ENCODE measurements at regions not wholly inside any gene's neighbourhood (a gene's known extent, or its start where the extent isn't known, plus 50 kb on each side); places are given as distances from the start of the nearest gene placed in this dataset.

- no peak for DNase-seq (ENCODE audit: low read depth)
These were observed 469.8 kb upstream of the CPEB2 start for GRCh38 chr4:14532436-14532835.

DNA sequence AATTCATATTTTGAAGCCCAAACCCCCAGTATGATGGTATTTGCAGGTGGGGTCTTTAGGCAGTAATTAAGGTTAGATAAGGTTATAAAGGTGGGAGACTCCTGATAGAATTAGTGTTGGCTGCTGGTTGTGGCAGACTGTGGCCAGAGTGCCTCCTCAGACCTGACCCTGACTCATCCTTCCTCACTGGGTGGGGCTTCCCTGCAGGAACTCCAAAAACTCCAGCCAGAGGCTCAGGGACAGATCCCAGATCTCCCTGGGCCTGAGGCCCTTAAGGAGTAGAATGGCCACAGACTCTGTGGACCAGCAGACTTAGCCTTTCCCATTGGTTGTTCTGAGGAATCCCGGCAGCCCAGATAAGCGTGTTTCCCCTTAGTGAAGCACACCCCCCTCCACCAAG is 463.0 kb upstream of the CPEB2 start:
- DNase-seq (ENCODE audit: low read depth) = no peak

DNA sequence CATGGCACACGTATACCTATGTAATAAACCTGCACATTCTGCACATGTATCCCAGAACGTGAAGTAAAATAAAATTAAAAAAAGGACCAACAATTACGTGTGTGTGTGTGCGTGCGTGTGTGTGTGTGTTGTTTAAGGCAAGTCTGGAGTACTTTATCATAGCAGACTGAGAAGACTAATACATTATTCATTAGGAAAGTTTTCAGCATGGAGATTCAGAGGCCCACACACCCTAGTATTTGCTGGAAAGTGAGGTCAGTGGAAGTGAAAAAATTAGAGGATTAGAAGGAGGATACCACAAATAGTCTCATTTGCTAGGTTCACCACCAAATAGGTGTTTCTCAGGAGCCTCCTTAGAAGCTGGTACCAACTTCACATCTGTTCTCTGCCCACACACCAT is 457.1 kb upstream of the CPEB2 start:
- no peak for DNase-seq (ENCODE audit: low read depth)

DNA sequence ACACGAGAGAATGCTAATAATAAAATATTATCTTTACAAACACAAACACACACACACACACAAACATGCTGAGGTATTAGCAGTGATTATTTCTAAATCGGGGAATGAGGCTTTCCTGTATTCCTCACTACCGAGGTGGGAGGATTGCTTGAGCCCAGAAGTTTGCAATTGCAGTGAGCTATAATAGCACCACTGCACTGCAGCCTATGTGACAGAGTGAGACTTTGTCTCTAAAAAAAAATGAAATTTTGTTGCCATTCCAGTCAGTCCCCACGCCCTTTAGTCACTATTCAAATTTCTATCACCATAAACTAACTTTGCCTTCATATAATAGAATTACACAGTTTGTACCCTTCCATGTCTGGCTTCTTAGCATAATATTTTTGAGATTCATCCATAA is 456.5 kb upstream of the CPEB2 start:
- no peak for DNase-seq (ENCODE audit: low read depth)

DNA sequence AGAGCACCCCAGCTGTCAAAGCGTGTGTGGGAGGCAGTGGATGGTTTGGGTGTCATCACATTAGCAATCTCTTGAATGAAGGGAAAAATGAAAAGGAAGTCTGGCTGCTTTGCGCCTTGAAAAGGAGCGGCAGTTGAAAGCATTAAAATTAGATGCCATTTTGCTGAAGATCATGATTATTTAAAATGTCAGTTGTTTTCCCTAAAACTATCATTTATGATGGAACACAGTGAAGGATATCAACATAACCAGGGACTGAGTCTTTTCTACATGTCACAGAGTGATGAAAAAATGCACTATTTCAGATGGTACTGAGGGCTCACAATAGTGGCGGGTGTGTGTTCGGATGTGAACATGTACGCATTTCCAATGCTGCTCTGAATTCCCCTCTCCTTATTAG is 450.2 kb upstream of the CPEB2 start:
- DNase-seq (ENCODE audit: low read depth) = no peak

- no peak for DNase-seq (ENCODE audit: low read depth)
These were observed 442.6 kb upstream of the CPEB2 start for GRCh38 chr4:14559646-14560045.

DNA sequence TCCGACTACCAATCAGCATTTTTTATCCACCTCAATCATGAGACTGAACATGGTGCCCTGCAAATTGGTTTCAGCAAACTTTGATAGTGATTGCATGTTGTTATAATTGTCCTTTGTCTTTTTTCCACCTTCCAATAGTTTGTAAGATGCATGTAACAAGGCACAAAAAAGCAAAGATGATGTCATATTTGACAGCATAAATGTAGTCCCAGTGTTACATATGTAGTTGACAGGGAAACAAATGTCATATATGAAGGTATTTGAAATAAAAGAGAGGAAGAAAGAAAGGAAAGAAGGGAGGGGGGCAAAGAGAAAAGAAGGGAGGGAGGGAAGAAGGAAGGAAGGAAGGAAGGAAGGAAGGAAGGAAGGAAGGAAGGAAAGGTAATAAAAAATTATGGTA is 441.7 kb upstream of the CPEB2 start:
- DNase-seq (ENCODE audit: low read depth) = no peak

GRCh38 chr4:14562901-14563300 is 439.4 kb upstream of the CPEB2 start:
- no peak for DNase-seq (ENCODE audit: low read depth)

DNA sequence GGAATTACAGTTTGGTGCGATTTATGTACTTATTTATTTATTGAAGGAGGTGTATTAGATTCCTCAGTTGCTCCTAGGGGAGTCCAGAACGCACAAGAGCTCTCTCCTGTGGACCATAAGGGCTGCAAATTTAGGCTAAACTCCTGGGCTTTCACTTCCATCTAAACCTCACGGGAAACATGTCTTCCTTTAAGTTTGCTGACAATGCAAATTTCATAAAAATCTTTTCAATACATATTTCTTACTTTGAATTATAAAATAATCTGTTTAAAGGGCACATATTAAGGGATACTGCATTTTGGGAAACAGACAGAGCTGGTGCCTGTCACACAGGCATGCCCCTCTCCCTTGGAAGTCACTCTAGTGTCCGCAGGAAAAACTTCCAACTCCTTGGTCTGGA is 438.0 kb upstream of the CPEB2 start:
- DNase-seq (ENCODE audit: low read depth) = no peak

DNA sequence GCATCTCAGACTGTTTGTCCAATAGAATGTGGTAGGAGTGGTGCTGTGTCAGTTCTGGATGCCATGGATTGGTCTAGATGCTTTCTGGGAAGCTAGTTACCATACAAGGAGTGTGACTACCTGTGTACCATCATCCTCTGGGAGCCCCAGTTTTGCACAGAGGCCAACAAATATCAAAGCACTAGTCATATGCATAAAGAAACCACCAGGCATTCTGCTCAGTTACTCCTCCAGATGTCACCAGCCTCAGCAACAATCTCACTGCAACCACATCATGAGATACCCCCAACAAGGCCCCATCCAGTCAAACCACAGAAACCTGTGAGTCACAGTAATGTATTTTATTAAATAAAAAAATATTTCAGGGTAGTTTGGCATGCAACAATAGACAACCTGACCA is 435.8 kb upstream of the CPEB2 start:
- DNase-seq (ENCODE audit: low read depth) = peak; percentile 4

GRCh38 chr4:14568351-14568750 is 433.9 kb upstream of the CPEB2 start:
- DNase-seq (ENCODE audit: low read depth) = no peak

DNA sequence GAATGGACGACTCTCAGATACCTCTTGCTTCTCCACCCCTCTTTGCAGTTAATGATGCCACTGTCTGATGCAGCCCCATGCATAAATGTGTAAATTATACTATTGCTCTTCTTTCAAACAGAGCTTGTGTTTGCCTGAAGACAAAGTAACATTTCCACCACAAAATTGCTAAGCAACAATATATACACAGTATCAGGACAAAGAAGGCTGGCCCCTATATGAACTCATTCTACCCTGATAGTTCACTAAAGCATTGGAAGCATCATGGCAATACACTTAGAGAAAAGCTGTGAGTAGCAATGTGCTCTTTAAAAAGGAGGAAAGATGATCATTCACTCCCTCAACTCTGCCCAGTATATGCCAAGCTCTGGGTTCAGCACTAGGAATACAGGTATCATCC is 427.0 kb upstream of the CPEB2 start:
- no peak for DNase-seq (ENCODE audit: low read depth)

DNA sequence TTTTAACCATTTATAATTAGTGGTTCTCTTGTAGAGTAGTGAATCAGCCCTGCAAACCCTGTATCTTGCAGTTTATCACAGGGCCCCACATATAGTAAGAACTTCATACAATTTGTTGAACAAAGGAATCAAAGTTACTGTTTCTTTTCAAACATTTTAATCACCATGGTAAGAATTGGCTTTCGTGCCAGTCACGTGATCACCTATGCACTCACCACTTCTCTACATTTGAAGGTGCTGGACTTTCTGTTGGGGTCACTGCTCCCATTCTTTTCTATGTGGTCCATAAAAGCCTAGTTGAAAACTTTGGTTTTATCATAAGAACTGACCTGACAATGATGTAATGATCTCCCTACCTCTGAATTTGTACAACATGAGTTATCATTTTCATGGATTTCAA is 426.4 kb upstream of the CPEB2 start:
- no peak for DNase-seq (ENCODE audit: low read depth)

- DNase-seq (ENCODE audit: low read depth) = no peak
These were observed 422.2 kb upstream of the CPEB2 start for GRCh38 chr4:14580061-14580460.

DNA sequence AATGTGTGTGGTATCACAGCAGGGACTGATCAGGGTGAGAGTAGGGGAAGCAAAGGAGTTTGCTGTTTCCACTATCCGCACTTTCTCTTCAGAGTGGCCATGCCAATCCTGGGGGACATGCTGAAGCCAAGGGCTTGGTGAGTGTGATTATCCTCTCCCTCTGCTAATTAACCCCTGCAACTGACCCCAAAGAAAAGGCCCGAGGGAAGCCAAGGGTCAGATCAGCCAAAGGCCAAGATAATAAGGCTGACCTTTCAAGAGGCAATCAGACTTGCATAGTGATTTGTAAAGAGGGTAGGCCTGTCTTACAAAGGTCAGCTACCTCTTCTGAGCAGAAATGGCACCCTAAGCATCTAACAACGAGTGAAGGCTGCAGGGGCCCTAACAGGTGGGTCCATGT is 420.5 kb upstream of the CPEB2 start:
- no peak for DNase-seq (ENCODE audit: low read depth)

DNA sequence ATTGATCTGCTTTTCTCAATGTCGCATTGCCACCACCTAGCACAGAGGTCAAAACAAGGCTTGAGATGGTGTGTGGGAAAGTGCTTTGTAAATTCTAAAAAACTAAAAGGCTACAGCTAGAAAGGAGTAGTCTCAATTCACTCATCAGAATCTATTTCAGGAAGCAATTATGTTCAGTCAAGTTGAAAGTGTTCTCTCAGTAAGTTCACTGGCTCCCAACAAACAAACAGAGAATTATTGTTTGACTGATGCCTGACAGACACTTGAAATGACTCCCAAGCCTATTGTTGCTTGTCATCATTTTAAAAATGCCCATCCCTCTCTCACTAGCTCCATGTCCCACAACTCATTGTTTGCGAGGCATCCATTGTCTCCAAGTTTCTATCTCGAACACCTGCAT is 419.6 kb upstream of the CPEB2 start:
- DNase-seq (ENCODE audit: low read depth) = peak; percentile 7

DNA sequence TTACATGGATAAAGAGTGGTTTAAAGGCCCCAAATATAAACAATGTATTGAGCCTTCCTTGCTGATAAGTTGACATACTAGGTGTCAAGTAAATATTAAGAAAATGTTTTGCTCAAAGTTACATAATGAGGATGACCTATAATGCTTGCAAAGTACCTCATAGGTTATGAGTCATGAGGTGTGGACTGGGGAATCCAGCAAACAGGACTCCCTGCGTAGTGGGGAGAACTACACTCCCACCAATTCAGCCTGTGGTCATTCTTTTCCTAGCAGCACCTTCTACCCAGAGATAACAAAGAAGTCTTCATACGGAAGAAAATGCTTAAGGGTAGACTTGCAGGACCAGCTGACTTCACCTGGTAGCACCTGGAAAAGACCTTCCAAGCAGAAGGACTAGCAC is 418.9 kb upstream of the CPEB2 start:
- peak; percentile 7 for DNase-seq (ENCODE audit: low read depth)

DNA sequence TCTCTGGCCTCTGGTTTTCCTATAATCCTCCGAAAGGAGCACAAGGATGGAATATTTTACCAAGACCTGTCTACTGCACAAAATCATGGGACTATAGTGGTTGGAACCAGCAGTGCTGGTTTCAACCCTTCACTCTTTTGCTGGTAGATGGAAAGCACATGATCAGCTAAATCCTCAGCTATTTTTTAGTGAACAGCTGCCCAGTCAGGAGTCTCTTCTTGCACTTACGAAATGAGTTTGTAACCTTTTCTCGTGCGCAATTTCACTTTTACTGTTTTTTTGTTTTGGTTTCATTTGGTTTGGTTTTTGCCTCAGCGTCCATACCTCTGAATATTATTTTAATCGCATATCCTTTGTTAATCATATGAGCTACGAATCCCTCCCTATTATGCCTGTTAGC is 418.5 kb upstream of the CPEB2 start:
- no peak for DNase-seq (ENCODE audit: low read depth)

- DNase-seq (ENCODE audit: low read depth) = no peak
These were observed 409.3 kb upstream of the CPEB2 start for GRCh38 chr4:14592950-14593349.

GRCh38 chr4:14596028-14596427 is 406.3 kb upstream of the CPEB2 start:
- no peak for DNase-seq (ENCODE audit: low read depth)

DNA sequence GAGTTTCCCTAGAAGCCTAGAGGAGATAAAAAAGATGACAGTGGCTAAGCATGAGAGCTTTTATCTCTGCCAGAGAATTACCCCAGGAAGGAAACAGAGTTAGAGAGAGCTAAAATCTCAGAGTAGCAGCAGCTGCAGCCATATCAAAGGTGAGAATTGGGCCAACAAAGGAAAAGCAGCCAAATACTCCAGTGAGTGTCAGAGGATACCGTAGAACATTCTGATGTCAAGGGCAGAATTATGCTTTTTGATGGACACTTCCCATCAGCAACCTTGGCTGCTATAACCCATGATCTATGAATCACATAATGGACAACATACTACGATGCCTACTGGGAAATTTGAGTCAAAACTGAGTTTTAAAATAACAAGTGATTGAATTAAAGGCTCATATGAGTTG is 405.8 kb upstream of the CPEB2 start:
- no peak for DNase-seq (ENCODE audit: low read depth)

- DNase-seq (ENCODE audit: low read depth) = peak; percentile 6
These were observed 405.4 kb upstream of the CPEB2 start for GRCh38 chr4:14596904-14597303.

- DNase-seq (ENCODE audit: low read depth) = no peak
These were observed 400.1 kb upstream of the CPEB2 start for GRCh38 chr4:14602206-14602605.

GRCh38 chr4:14607001-14607400 is 395.3 kb upstream of the CPEB2 start:
- no peak for DNase-seq (ENCODE audit: low read depth)

DNA sequence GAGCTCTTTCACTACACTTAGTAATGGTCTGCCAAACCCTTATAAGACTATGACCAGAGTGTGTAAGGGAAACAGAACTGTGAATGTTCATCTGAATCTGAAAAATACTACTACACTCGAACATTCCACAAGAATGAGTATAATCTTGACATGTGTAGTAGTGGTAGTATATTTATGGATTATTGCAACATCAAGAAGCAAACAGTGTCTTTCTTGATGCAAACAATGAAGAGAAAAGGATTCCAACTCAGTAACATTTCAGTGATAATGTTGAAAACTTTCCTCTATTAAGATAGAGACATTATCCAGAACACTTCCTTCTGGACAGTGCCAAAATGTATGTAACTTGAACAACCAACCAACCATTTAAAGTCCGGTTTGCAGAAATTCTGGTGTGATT is 394.7 kb upstream of the CPEB2 start:
- DNase-seq (ENCODE audit: low read depth) = peak; percentile 36

All from renal cortical epithelial cell (primary cell).